NCI-H2029 treated with DMSO at 0.1 percent for 48 hours (cell line): ENCODE measurements at regions not wholly inside any gene's neighbourhood (a gene's known extent, or its start where the extent isn't known, plus 50 kb on each side); places are given as distances from the start of the nearest gene placed in this dataset.
"Not testable (repeated sequence)": the region's sequence is repeated elsewhere in the genome, so short reads cannot be mapped to it uniquely, and the experiment has no call there.

Experiments
- DNase-seq: peaks from one replicate; lab custom pipeline; 2025; lab: John Stamatoyannopoulos, UW

- DNase-seq, result no peak
Observed at GRCh38 chr22:49457946-49458707, 369.5 kb downstream of the BRD1 start.

GRCh38 chr22:49457146-49457545 is 370.5 kb downstream of the BRD1 start:
- DNase-seq, result no peak

GRCh38 chr22:49455595-49455994 is 372.1 kb downstream of the BRD1 start:
- DNase-seq, result no peak

GRCh38 chr22:49454726-49455125 is 372.9 kb downstream of the BRD1 start:
- no peak for DNase-seq

- DNase-seq, result no peak
Observed at GRCh38 chr22:49453771-49454170, 373.9 kb downstream of the BRD1 start.

- DNase-seq, result not testable (repeated sequence)
Observed at GRCh38 chr22:49453019-49453418, 374.7 kb downstream of the BRD1 start.

- DNase-seq, result no peak
Observed at GRCh38 chr22:49452362-49452946, 375.2 kb downstream of the BRD1 start.

- no peak for DNase-seq
Observed at GRCh38 chr22:49451070-49451840, 376.4 kb downstream of the BRD1 start.

GRCh38 chr22:49450498-49450897 is 377.2 kb downstream of the BRD1 start:
- no peak for DNase-seq

- DNase-seq, result no peak
Observed at GRCh38 chr22:49449811-49450446, 377.7 kb downstream of the BRD1 start.

- no peak for DNase-seq
Observed at GRCh38 chr22:49449377-49449776, 378.3 kb downstream of the BRD1 start.

GRCh38 chr22:49448526-49448925 is 379.1 kb downstream of the BRD1 start:
- DNase-seq, result no peak

GRCh38 chr22:49447837-49448236 is 379.8 kb downstream of the BRD1 start:
- DNase-seq, result no peak

GRCh38 chr22:49446759-49447710 is 380.6 kb downstream of the BRD1 start:
- DNase-seq, result no peak

GRCh38 chr22:49446145-49446758 is 381.4 kb downstream of the BRD1 start:
- no peak for DNase-seq

GRCh38 chr22:49444781-49445180 is 382.9 kb downstream of the BRD1 start:
- no peak for DNase-seq

- DNase-seq, result no peak
Observed at GRCh38 chr22:49440931-49441330, 386.7 kb downstream of the BRD1 start.

GRCh38 chr22:49439373-49439772 is 388.3 kb downstream of the BRD1 start:
- no peak for DNase-seq

- no peak for DNase-seq
Observed at GRCh38 chr22:49437956-49438355, 389.7 kb downstream of the BRD1 start.

- no peak for DNase-seq
Observed at GRCh38 chr22:49437356-49437755, 390.3 kb downstream of the BRD1 start.

- no peak for DNase-seq
Observed at GRCh38 chr22:49436056-49436455, 391.6 kb downstream of the BRD1 start.
